NCI-H2227 treated with DMSO at 0.1 percent for 48 hours (cell line): ENCODE measurements at regions not wholly inside any gene's neighbourhood (a gene's known extent, or its start where the extent isn't known, plus 50 kb on each side); places are given as distances from the start of the nearest gene placed in this dataset.

ENCODE experiments used
- DNase-seq: peaks from one replicate; lab custom pipeline; 2025; lab: John Stamatoyannopoulos, UW

DNA sequence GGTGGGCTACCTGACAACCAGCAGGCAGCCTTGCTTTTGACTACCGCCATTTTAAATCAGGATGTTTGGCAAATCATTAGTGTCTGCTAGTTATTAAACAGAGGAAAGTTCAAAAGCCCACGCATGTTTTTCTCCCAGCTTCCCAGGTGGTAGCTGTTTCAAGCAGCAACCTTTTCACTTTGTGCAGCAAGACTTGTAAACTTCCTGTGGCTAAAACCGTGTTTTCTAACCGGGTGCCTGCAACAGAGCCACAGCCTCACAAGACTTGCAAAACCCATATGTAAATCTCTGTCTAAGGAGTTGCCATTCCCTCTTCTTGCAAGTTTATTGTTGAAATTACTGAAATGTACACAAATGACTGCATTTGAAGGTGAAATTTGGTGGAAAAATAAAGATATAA is 633.1 kb downstream of the BCL11A start:
- no peak for DNase-seq

- no peak for DNase-seq
Measured at GRCh38 chr2:59919579-59919978, 633.9 kb downstream of the BCL11A start.

GRCh38 chr2:59912042-59912441 is 641.4 kb downstream of the BCL11A start:
- DNase-seq = no peak

DNA sequence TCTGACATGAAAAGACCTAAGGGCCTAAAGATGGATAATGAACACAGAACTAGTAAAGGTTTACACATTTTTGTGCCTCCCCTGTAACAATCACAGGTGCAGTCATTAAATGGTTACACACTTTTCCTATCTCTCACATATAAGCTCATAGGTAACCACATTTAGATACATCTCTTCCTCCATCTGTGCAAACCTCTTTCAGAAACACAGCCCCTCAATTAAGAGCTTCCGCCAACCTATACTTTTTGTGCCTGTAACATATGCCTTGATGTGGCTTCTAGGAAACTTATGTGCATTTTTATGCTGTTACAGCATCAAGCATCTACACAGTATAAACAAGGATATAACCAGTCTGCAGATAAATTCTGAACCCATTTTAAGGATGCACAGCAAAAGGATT is 643.3 kb downstream of the BCL11A start:
- DNase-seq = no peak

GRCh38 chr2:59909147-59909546 is 644.3 kb downstream of the BCL11A start:
- DNase-seq = no peak

GRCh38 chr2:59905731-59906130 is 647.7 kb downstream of the BCL11A start:
- no peak for DNase-seq

DNA sequence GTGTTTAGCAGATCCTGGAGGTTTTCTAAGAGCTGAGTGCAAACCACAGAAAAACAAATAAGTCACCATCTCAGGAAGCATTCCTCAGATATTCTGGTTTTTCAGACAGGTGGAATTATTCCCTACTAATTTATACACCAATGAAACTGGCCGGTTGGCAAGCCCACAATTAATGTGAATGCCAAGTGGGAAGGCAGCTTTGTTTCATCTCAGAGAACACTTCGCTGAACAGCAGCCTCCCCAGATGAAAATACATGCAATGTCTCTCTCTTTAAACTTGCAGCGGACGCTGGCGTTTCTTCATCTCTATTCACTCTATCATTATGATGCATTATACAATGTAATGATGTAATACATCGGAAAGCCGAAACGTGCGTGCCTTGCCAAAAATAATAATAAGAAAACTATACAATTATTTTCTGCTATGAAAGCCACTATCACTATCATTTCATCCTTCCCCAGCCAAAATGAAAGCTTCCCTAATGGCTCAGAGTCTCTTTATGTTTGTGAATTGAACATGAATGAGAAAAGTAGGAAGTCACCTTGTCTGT is 649.4 kb downstream of the BCL11A start:
- no peak for DNase-seq

DNA sequence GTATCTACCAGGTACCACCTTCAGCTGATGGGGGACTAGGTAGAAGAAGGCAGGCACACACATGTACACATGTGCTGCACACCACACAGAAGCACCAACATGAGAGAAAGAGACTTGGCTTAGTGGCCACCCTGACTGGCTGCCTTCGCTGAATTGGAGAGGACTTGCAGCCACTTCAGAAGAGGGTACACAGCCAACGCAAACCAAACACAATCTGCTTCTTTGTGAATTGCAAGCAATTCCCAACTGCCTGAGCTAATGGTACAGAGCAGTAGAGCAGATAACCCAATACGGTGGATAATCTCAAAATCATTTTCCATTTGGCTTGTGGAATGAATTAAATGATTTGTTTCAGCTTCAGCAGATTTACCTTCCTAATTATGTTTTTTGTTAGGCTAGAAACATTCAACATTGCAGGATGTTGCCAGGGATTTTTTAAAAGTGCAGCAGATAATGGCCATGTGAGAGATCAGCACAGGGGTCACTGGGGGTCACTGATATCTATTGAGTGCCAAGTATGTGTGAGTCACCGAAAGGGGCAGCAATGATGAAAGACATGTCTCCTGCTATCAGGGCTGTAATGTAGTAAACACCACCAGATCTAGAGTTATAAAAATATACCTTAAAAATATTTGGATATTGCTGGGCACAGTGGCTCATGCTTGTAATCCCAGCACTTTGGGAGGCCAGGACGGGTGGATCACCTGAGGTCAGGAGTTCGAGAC is 652.6 kb downstream of the BCL11A start:
- no peak for DNase-seq

DNA sequence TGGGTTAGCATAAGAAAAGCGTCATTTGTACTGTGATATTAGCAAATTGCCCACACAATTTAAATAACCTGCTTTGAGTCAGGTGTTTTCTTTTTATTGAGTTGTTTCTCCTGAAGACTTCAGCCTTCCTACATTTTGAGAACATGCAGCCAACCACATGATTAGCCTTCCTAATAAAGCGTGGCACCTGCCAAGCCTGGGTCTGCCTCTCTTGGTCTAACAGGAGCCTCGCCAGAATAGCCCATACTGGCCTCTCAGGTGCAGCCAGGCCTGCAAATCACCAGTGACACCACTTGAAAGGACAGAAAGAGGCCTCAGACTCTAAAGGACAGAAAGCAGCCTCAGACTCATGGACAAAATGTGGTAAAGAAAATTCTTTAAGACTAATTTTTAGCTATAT is 653.8 kb downstream of the BCL11A start:
- DNase-seq = no peak

- DNase-seq = no peak
Measured at GRCh38 chr2:59896499-59897245, 656.8 kb downstream of the BCL11A start.

DNA sequence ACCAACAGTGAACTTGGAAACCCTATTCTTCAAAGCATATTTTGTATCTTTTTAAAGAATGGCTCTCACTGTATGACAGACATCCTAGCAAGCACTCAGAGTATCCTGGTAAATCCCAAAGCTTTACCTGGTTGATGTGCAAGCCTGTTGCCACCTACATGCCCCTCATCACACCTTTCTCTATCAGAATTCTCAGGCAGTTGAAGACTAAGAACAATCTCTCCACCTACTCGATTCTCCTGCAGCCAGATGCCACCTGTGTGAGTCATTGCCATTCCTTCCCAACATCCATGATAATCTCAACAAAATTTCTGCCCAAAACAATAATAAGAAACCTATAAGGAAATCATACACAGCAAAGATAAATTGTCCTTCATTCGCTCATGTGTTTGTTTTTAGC is 659.8 kb downstream of the BCL11A start:
- no peak for DNase-seq

DNA sequence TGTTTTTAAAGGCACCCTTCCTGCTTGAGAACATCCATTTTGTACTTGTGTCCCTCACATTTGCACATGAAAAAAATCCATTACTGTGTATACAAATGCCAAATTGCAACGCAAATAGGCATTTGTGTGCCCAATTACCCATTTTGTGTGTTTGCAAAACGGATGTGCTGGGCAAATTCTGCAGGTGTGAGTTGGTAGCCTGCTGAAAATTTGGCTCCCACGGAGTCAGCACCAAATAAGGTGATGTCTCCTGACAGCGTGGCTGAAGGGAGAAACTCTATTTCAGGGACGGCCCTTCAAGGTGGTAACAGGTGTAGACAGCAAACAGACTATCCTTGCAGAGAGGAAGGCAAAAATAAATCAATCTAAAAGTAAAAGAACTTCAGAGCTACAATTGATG is 661.1 kb downstream of the BCL11A start:
- DNase-seq = no peak

DNA sequence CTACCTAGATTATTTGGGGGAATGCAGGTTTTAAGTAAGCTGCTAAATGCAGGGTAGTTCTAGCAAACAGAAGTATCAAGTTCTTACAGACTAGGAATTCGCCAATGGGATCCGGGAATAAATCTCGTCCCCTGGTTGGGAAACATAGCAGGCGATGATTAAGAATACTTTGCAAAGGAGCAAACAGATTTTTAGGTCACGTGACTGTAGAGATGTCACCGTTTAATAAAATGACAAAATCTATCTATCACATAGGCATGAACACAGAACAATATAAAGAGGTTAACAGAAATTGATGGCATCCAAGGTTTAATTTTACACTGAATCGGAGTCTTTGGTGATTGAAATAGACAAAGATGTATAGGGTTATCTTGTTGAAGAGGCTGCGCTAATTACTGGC is 664.1 kb downstream of the BCL11A start:
- DNase-seq = no peak

- no peak for DNase-seq
Measured at GRCh38 chr2:59888706-59889105, 664.7 kb downstream of the BCL11A start.

- DNase-seq = no peak
Measured at GRCh38 chr2:59888015-59888414, 665.4 kb downstream of the BCL11A start.

- DNase-seq = no peak
Measured at GRCh38 chr2:59887366-59887765, 666.1 kb downstream of the BCL11A start.

GRCh38 chr2:59886759-59887158 is 666.7 kb downstream of the BCL11A start:
- no peak for DNase-seq

DNA sequence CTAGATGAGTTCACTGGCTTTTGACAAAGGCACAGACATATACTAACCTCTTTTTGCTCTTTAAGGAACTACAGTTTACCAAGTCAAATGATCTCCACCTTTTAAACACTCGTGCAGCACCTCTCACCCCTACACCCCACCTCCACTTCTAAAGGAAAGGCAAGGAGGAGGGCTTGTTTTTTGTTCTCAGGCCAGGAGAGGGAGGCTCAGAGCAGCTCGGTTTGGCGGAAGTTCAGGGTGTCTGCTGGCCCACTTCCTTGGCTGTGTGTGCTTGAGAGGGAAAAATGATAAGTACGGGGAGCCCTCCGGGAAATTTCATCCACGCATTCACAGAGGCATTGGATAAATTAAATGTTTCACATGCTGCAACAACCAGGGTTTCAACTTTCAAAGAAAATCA is 667.9 kb downstream of the BCL11A start:
- no peak for DNase-seq

- DNase-seq = no peak
Measured at GRCh38 chr2:59884166-59884565, 669.3 kb downstream of the BCL11A start.

DNA sequence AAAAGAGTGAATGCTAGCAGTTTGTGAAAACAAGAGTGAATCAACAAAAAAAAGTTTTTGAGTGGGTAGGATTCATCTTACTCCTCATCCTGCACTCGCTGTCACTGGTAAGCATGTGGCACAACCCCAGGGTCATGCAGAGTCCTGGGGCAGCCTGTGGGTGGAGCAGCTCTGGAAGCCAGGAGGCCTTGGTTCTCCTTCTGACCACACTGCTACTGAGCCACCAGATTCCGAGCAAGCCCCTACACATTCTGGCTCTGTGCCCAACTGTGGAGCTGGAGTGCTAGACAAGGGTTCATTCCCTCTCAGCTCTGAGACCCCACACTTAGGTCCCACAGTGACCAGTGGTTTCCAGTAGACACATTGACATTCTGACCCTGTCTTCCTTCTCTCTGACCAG is 670.6 kb downstream of the BCL11A start:
- no peak for DNase-seq

- DNase-seq = no peak
Measured at GRCh38 chr2:59882279-59882678, 671.2 kb downstream of the BCL11A start.

GRCh38 chr2:59881218-59881617 is 672.2 kb downstream of the BCL11A start:
- no peak for DNase-seq

- DNase-seq = no peak
Measured at GRCh38 chr2:59879700-59880131, 673.7 kb downstream of the BCL11A start.
